GM19238 (cell line): ENCODE measurements at regions not wholly inside any gene's neighbourhood (a gene's known extent, or its start where the extent isn't known, plus 50 kb on each side); places are given as distances from the start of the nearest gene placed in this dataset.

Experiments used
- DNase-seq: peaks from one replicate; pipeline ENCODE4 v3.0.0; 2011; ENCODE audit warnings: low spot score; ENCODE audit not compliant: insufficient read length

DNA sequence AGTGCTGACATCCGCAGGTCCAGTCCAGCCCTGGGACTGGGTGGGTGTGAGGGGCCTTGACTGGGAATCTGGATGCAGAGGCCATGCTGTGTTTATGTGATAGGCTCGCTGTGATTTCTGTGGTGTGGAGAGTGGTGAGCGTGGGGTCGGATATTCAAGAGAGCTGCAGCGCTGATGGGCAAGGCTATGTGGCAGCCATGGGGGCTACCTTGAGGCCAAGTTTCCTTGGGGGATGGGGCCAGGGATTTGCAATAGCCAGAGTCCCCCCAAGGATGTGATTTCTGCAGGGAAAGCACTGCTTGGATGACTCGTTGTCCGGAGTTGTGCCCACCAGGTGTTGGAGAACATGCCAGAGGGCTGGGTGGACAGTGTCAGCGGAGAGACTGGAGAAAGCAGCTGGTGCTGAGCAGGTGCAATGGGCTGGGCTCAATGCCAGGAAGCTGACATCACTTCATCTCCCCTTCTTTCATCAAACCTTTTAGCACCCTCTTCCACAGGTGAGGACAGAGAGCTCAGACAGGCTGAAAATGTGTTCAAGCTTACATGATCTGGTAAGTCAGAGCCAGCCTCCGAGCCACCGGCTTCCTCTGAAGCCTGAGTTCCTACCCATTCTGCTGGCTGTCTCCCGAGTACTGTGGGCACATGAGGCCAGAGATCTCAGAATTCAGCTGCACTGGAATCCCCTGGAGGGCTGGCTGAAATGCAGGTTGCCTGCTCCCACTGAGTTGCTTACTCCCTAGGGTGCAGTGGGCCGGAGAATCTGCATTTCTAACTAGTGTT, 132.9 kb downstream of the RHOU start:
- no peak for DNase-seq

DNA sequence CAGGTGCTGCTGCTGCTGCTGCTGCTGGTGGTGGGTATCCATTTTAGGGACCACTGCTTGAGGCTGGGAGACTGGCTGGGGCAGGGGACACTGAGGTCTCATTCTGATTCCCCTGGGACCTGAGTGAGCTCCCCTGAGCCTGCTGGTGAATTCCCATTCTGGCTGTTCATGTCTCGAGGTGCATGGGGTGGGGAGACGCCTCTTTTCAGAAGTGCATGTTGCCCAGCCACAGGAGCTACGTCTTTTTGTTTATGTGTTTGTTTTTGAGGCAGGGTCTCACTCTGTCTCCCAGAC, 133.4 kb downstream of the RHOU start:
- DNase-seq, result no peak

DNA sequence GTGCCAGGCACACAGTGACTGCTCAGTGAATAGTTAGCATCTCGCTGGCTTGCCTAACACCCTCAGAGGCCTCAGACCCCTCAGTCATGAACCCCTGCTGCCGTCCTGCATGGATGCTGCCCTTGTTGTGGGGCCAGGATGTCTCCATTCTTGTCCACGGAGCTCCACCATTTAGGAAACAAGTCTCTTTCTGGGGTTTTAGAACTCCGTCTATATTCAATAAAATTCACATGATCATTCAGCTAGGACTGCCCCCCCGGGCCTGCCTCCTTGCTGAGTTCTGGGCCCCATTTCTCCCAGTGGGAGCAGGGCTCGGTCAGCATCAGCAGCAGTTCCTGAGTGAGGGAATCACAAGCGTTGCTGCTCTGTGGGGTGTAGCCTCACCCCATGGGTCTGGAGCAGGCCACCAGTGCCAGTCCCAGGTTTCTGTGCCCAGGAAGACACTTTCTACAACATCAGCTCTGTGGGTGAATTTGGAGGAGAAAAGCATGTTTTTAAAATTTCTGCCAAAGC, 134.1 kb downstream of the RHOU start:
- DNase-seq, result no peak

DNA sequence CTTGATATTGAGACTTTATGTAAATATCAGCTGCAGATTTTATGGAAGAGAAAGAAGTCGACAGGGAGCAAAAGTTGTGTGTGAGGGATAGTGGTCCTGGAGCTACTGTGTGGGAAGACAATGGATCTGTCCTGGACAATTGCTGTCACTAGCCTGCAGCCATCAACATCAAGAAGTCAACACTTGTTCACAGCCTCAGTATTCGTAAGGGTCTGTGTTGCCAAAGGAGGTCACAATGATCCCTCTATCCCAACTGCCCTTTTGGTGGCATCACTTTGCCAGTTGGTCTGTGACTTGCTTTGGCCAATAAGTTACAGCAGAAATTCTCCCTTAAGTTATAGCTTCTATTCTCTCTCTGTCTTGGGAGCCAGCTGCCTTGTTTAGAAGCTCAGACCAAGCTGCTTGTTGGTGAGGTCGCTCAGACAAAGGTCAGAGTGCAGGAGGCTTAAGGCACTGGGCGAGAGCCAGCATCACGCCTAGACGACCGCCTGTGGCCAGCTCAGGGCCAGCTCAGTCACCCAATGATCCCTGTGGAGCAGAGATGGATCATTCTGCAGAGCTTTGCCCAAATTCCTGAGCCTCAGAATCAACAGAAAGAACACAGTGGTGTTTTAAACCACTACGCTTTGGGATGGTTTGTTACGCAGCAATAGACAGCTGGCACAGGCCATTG, 134.9 kb downstream of the RHOU start:
- DNase-seq, result no peak

DNA sequence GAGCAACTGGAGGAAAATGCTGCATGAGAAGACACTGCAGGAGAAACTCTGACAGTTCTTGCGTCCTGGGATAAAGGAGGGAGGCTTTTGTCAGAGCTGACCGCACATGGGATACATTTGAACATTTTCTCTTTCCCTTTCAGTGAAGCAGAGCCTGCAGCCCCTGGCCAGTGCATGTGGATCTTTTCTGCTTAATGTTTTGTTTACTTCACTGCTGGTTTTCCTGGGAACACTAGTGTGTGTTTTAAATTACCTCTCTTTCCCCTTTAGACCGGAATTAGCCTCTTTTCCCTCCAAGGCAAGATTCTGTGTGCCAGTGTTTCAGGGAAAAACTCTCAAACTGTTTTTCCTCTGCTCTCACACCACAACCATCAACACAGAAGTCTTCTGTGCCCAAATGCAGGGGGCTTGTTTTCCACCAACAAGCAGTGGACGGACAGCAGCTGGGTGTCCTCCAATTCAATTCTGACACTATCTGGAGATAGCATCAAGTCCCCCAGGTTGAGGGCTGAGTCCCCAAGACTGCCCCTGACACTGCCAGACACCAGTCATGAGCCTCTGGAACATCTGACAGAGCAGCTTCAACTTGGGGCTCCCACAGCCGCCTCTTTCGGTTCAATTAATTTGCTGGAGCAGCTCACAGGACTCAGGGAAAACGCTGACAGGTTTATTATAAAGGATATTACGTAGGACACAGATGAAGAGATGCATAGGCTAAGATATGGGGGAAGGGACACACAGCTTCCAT, 136.2 kb downstream of the RHOU start:
- DNase-seq, result no peak

DNA sequence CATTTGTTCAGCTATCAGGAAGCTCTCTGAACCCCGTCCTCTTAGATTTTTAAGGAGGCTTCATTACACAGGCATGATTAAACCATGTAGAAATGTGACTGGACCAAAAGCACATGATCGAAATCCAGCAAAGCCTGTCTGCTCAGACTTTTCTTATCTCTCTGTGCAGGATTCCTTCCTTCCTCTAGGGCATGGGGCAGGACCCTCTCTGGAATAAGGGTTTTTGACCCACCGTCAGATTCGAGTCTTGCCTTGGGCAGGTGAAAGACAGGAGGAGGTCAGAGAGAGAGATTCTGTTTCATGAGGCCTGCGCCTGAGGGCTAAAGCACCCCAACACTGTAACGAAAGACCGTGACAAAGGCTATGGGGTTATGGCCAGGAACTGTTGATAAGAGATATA, 136.8 kb downstream of the RHOU start:
- DNase-seq, result no peak

DNA sequence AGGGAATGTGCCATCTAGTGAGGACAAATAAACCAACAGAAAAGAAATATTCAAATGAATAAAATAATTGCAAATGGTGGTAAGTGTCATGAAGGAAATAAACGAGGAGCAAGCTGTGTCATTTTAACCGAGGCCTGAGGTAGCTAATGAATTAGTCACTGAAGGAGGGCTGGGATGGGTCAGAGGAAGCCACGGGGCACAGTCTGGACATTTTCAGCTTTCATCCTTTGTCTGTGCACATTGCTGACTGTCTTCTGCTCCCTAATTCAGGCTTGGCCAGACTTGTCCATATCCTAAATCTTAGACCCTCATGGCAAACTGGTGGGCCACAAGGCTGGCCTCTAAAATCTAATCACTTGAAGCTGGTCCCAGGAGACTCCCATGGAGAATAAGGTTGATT, 138.4 kb downstream of the RHOU start:
- no peak for DNase-seq

DNA sequence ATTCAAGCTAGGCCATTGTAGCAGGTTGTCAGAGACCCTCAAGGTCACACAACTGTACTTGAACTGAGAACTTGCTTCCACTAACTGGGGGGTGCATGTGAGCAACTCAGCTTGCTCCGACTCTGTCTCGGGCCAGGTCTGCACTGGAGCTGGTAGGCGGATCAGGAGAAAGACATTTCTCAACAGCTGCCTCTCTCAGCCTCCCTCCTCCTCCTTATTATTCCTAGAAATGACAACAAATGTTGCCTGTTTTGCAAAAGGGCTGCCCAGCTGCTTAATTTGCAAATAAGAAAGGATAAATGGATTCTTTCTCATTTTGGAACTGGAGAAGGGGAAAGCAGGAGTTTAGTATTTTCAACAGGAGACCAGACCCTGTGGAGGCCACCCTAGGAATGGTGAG, 140.5 kb downstream of the RHOU start:
- no peak for DNase-seq

DNA sequence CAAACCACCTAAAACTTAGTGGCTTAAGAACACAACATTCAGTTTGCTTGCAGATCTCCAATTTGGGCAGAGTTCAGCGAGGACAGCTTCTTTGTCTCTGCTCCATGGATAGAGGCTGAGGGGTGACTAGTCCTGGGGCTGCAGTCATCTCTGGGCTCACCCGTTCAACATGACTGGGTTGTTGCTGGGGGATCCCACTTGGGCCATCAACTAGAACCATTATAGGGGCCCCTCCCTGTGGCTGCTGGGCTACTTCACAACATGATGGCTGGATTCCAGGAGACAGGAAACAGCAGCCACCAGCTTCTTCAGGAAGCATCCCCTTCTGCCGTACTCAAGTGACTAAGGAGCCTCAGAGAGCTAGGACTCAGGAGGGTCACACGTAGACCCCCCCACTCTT, 140.9 kb downstream of the RHOU start:
- DNase-seq, result no peak

DNA sequence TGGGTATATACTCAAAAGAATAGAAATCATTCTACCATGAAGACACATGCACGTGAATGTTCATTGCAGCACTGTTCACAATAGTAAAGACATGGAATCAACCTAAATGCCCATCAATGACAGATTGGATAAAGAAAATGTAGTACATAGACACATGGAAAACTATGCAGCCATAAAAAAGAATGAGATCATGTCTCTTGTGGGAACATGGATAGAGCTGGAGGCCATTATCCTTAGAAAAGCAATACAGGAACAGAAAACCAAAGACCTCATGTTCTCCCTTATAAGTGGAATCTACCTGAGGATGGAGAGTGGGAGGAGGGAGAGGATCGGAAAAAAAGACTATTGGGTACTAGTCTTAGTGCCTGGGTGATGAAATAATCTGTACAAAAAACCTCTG, 143.9 kb downstream of the RHOU start:
- no peak for DNase-seq

DNA sequence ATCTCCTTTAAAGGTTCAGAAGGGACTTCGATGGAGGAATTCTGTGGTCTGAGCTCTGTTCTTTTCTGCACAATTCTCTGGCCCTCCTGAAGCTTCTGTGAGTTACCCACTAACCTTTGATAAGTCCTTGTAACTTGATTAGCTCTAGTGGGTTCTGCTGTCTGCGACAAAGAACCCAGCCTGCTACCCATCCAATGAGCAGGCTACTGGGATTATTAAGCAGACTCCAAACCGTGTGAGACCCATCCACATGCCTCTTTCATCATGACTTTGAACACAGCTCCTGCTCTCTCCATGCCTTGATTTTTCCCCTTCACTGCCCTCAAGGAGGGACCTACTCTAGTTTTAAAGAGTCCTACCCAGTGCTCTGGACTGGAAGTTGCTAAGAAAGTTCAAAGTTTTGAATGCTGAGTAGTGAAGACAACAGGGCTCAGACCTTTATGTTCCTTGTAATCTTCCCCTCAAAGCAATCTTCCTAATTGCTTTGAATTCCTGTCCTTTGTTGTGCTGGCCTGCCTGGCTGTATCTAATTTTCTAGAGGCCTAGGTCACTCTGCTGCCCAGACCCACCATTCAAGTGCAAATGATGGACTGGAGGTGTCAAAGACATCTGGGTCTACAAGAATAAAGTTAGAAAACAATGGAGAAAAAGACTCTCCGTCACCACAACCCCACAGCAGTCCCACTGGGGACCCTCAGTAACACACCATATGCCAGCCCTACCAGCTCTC, 146.9 kb downstream of the RHOU start:
- no peak for DNase-seq

DNA sequence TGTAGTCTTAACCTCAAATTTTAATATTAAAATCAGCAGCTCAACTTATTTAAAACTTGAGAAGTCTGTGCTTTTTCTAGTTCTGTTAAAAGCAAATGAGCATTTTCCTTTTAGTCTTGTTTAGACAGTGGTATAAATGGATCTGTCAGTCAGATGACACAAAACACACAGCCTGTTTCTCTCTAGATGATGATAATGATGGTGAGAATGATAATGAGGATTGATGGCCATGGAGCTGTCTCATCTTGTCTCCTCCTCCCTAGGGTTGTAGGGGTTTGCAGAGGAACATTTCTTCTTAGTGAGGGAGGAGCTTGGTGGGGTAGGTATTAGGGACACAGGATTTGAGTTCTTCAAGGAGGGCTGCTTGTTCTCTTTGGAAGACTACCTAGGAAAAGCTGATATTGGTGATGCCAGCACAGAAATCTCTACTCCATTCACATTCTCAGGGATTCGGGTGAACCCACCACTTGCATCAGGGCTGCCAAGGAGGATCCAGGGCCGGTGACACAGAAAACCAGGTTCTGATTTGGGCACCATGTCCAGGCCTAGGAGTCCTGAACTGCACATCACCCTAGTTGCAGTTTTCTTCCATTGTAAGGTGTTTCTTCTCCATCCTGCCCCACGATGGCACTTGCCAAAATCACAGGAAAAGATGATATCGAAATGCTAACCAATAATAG, 147.6 kb downstream of the RHOU start:
- no peak for DNase-seq

DNA sequence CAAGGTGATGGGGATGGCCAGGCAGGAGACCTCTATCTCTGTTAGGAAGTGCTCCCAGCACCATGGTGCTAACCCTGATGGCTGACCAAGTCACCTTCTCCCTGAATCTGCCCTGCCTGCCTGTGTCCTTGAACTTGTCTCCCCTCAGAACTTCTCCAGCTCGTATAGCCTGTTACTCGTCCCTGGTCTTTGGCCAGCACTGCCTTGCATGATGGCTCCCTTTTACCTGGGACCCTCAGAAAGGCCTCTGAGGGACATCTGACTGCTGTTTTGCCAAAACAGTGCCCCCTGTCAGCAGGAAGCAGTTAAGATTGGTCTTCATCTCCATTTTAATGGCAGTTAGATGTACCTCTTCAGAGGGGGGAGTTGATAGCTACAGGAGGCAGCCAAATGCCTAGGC, 148.3 kb downstream of the RHOU start:
- no peak for DNase-seq

DNA sequence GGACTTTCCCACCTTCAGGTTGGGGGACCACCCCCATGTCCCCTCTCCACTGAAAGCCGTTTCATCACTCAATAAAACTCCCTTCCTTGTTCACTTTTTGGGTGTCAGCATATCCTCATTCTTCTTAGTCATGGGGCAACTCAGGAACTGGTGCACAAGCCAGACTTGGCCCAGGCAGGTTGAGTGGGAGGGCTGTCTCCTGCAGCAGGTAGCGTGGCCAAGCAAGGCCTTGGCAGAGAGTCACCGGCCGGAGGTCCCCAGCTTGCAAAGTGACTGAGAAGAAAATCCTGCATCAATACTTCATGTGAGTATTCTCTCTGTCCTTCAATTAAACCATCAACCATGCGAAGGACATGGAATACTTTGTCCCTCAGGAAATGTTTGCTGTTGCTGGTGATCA, 148.9 kb downstream of the RHOU start:
- no peak for DNase-seq

DNA sequence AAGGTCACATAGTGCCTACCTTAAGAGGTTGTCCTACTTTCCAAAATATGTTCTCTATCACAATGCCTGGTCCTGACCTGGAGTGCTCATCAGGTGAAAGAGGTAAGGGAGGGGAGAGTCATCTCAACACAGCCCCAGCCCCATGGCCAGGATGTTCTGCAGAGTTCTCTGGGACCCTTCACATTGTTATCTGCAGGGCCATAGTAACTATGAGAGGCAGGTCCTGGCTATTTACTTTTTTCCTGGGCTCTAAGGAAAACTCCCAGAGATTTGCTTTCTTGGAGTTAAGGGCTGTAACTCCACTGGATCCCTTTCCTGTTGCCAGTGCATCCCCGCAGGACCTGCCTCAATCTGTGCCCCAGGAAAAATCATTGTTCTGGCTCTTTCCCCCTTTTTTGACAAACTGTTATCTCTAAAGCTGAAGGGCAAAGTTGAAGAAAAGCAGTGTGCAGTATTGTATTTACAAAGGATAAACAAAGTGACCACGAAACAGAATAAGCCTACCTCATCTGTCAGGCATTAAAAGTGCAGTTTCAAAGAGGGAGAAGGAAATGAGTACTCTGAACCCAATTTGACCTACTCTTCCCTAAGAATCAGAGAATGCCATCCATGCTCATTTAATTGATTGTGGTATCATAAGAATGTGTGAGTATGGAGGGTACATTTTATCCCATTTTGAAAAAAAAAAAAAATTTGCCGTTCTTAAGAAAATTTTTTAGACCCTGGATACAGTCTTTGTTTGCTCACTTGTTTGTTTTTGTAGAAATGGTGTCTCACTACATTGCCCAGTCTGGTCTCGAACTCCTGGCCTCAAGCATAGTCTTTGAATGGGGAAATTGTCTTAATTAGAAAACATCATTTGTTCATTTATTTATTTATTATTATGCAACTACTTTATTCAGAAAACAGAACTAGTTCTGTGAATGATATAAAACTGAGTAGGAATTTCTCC, 149.6 kb downstream of the RHOU start:
- no peak for DNase-seq

DNA sequence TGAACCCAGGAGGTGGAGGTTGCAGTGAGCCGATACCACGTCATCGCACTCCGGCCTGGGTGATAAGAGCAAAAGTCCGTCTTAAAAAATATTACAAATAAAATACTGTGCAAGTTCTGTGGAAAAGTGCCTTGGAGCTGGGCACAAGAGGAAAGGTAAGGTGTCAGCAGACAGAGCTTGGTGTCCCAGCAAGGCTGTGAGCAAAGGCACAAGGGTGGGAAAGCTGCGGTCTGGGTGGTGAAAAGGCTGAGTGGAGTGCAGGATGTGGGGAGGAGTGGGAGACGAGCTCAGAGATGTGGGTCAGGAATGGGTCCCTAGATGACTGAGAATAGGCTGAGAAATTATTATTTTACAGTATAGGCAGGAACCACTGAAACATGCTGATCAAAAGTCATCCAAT, 150.6 kb downstream of the RHOU start:
- DNase-seq, result no peak

DNA sequence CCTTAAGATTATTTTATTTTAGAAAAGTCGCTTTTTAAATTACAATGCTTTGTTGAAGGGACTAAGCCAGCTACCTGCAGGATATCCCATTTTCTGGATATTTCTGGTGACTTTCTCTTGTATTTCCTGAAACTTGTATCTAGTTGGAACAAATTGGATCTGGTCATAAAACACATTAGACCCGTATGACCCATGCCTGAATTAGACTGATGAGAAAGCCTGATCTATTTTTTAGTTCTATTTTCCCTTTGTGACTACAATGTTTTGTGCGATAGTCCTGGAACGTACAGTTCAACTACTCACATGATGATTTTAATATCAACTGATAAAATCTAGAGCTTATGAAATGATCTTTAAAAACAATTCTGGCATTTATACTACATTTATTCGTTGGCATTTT, 151.8 kb downstream of the RHOU start:
- no peak for DNase-seq

DNA sequence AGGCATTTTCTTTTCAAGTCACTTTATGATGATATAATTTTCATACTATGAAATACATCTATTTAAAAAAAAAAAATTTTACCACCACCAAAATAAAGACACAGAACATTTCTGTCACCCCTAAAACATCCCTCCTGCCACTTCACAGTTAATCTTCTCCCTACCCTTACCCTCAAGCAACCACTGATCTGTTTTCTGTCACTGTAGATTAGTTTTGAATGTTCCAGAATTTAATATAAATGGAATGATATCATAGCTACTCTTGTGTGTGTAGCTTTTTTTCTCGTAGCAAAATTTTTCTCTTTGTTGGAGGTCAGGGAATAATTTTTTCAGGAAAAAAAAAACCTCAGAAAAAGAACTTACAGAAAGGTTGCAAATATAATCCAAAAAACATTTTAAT, 152.7 kb downstream of the RHOU start:
- no peak for DNase-seq

DNA sequence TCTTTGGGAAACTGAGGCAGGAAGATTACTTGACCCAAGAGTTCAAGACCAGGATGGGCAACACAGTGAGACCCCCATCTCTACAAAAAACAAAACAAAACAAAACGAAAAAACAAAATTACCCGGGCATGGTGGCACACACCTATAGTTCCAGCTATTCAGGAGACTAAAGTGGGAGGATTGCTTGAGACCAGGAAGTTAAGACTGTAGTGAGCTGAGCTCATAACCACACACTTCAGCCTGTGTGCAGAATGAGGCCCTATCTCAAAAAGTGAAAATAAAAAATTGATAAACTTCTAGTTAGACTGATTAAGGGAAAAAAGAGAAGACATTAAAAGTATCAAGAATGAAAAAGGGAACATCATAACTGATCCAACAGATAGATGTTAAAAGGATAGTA, 154.0 kb downstream of the RHOU start:
- DNase-seq, result no peak
